SH-SY5Y (cell line): ENCODE measurements at regions not wholly inside any gene's neighbourhood (a gene's known extent, or its start where the extent isn't known, plus 50 kb on each side); places are given as distances from the start of the nearest gene placed in this dataset.

Experiments
- GATA2 ChIP-seq: IDR thresholded peaks from 2 replicates; pipeline ENCODE4 v1.6.1; 2011; ENCODE audit warnings: mild to moderate bottlenecking, low read depth, low read length
- GATA3 ChIP-seq: IDR thresholded peaks from 2 replicates; pipeline ENCODE4 v1.6.1; 2011; ENCODE audit warnings: low read depth, mild to moderate bottlenecking, low read length, moderate library complexity

- TF ChIP-seq GATA2 (no peak), GATA3 (no peak)
Observed at GRCh38 chr16:73418691-73419090, 370.8 kb upstream of the ZFHX3 start.
